Natural killer cell (primary cell): ENCODE measurements at regions not wholly inside any gene's neighbourhood (a gene's known extent, or its start where the extent isn't known, plus 50 kb on each side); places are given as distances from the start of the nearest gene placed in this dataset.
A peak's percentile ranks its signal among the peaks of the same experiment; 100 is the strongest.
"Not testable (repeated sequence)": the region's sequence is repeated elsewhere in the genome, so short reads cannot be mapped to it uniquely, and the experiment has no call there.

Source experiments
- ATAC-seq, 3 donors: fragments of 150-1000 bp in 2 of 3; fragments of 200-7000 bp in 1 of 3; cut with Tn5 transposase; 1 replicate in 1 of 3; 2 replicates in 2 of 3; pipeline ENCODE4 v1.10.0; 2021; ENCODE audit warnings: mild to moderate bottlenecking in 2 of 3, moderate library complexity in 2 of 3
- DNase-seq, 2 donors: peaks; one replicate each; pipeline versions ENCODE4 v3.0.0 to v3.0.0-alpha.2; 2013 to 2021; ENCODE audit warnings: mixed read lengths in 1 of 2
- H3K27ac ChIP-seq: one replicate; pipeline ENCODE4 v1.5.1; 2013; ENCODE audit warnings: mild to moderate bottlenecking, low read length
- H3K27me3 ChIP-seq: one replicate; pipeline ENCODE4 v1.6.1; 2013; ENCODE audit warnings: low read length; ENCODE audit not compliant: control insufficient read depth, insufficient read depth
- H3K36me3 ChIP-seq: one replicate; pipeline ENCODE4 v1.6.1; 2013; ENCODE audit warnings: low read length; ENCODE audit not compliant: control insufficient read depth, insufficient read depth
- H3K4me1 ChIP-seq: one replicate; pipeline ENCODE4 v1.6.1; 2013; ENCODE audit warnings: low read length; ENCODE audit not compliant: control insufficient read depth, insufficient read depth
- H3K4me3 ChIP-seq: one replicate; pipeline ENCODE4 v1.5.1; 2013; ENCODE audit warnings: low read length
- H3K9me3 ChIP-seq: one replicate; pipeline ENCODE4 v1.6.1; 2013; ENCODE audit warnings: low read length; ENCODE audit not compliant: control insufficient read depth, insufficient read depth
- H3K27ac Mint-ChIP-seq, 2 donors: one replicate each; pipeline ENCODE4 v1.8.0; 2022; ENCODE audit warnings: mild to moderate bottlenecking in 2 of 2, mixed read lengths in 2 of 2, moderate library complexity in 1 of 2
- H3K27me3 Mint-ChIP-seq, 2 donors: one replicate each; pipeline ENCODE4 v1.8.0; 2022; ENCODE audit warnings: low read depth in 2 of 2, mixed read lengths in 2 of 2
- H3K36me3 Mint-ChIP-seq: one replicate; pipeline ENCODE4 v1.8.0; 2022; ENCODE audit warnings: mixed read lengths
- H3K4me1 Mint-ChIP-seq, 2 donors: one replicate each; pipeline ENCODE4 v1.8.0; 2022; ENCODE audit warnings: mixed read lengths in 2 of 2
- H3K4me3 Mint-ChIP-seq: one replicate; pipeline ENCODE4 v1.8.0; 2022; ENCODE audit warnings: mild to moderate bottlenecking, moderate library complexity, mixed read lengths
- H3K9me3 Mint-ChIP-seq, 2 donors: one replicate each; pipeline ENCODE4 v1.8.0; 2022; ENCODE audit warnings: mixed read lengths in 2 of 2
- CTCF ChIP-seq: fragments of 200-600 bp; IDR thresholded peaks from one replicate; pipeline ENCODE4 v1.8.0; 2022; ENCODE audit warnings: antibody characterized with exemption
- WGBS: methylation state at CpG from one replicate; pipeline ENCODE4 v1.1.7; 2013; ENCODE audit warnings: missing lambda C conversion rate; ENCODE audit not compliant: insufficient coverage; 5-methylcytosine and 5-hydroxymethylcytosine counted together
- intact Hi-C: fragments of 100-400 bp; cut with micrococcal nuclease; formaldehyde crosslinking; loops from one replicate; pipeline ENCODE4 v1.14.2; 2022

GRCh38 chr17:62140376-62140775 lies 75.3 kb upstream of the MED13 start:
- no peak for ATAC-seq
- Mint-ChIP-seq H3K27ac (no peak overlapping the region), H3K4me1 (no peaks in the 10 kb centered on the region), H3K4me3 (peak overlapping the region; percentile 25), H3K9me3 (no peaks in the 10 kb centered on the region), H3K36me3 (peaks cover 7% of the 10 kb centered on the region), H3K27me3 (peaks cover 26 to 42% of the 10 kb centered on the region in 2 donors)
- Histone ChIP-seq H3K27me3 (no peaks in the 10 kb centered on the region), H3K4me3 (no peak overlapping the region), H3K9me3 (no peaks in the 10 kb centered on the region), H3K4me1 (peaks cover 4% of the 10 kb centered on the region), H3K36me3 (no peaks in the 10 kb centered on the region), H3K27ac (no peak overlapping the region)
- 92% methylated on average over 22 of the region's 22 CpGs for WGBS
- intact Hi-C loops, result no loop called here
- TF ChIP-seq CTCF, result no peak
- DNase-seq, result no peak

- intact Hi-C loops, H3K36me3 Mint-ChIP-seq, H3K4me3 ChIP-seq, H3K36me3 ChIP-seq, H3K27me3 ChIP-seq, H3K9me3 Mint-ChIP-seq, H3K4me1 ChIP-seq, ATAC-seq, H3K4me3 Mint-ChIP-seq, H3K27ac ChIP-seq, H3K27ac Mint-ChIP-seq, DNase-seq, H3K9me3 ChIP-seq, H3K4me1 Mint-ChIP-seq: not testable (repeated sequence)
- peaks cover 26 to 42% of the 10 kb centered on the region in 2 donors for H3K27me3 Mint-ChIP-seq
- 90% methylated on average over 35 of the region's 35 CpGs for WGBS
These were observed 74.7 kb upstream of the MED13 start for GRCh38 chr17:62139690-62140354.

GRCh38 chr17:62139141-62139540 lies 74.1 kb upstream of the MED13 start:
- intact Hi-C loops, result no loop called here
- no peak overlapping the region for H3K27ac ChIP-seq
- Mint-ChIP-seq H3K9me3 (no peaks in the 10 kb centered on the region), H3K27me3 (peaks cover 26 to 44% of the 10 kb centered on the region in 2 donors), H3K4me1 (no peaks in the 10 kb centered on the region), H3K4me3 (no peak overlapping the region), H3K27ac (no peak overlapping the region), H3K36me3 (peaks cover 7% of the 10 kb centered on the region)
- no peak overlapping the region for H3K4me3 ChIP-seq
- ATAC-seq, result no peak
- H3K4me1 ChIP-seq, result peaks cover 4% of the 10 kb centered on the region
- no peaks in the 10 kb centered on the region for H3K27me3 ChIP-seq
- no peaks in the 10 kb centered on the region for H3K9me3 ChIP-seq
- WGBS, result 75% methylated on average over 26 of the region's 26 CpGs
- no peak for DNase-seq
- H3K36me3 ChIP-seq, result no peaks in the 10 kb centered on the region
- TF ChIP-seq CTCF, result no peak

GRCh38 chr17:62138676-62139121 lies 73.6 kb upstream of the MED13 start:
- DNase-seq, H3K4me3 Mint-ChIP-seq, H3K4me1 ChIP-seq, H3K27me3 ChIP-seq, H3K27ac Mint-ChIP-seq, ATAC-seq, H3K4me3 ChIP-seq, H3K27ac ChIP-seq, H3K4me1 Mint-ChIP-seq, H3K36me3 ChIP-seq, H3K9me3 Mint-ChIP-seq, intact Hi-C loops, H3K9me3 ChIP-seq, H3K36me3 Mint-ChIP-seq: not testable (repeated sequence)
- 24% methylated on average over 31 of the region's 31 CpGs for WGBS
- peaks cover 26 to 40% of the 10 kb centered on the region in 2 donors for H3K27me3 Mint-ChIP-seq

- H3K27me3 ChIP-seq, H3K27ac Mint-ChIP-seq, ATAC-seq, H3K36me3 Mint-ChIP-seq, H3K27ac ChIP-seq, H3K4me3 ChIP-seq, H3K4me3 Mint-ChIP-seq, intact Hi-C loops, H3K9me3 ChIP-seq, H3K36me3 ChIP-seq, H3K4me1 Mint-ChIP-seq, H3K9me3 Mint-ChIP-seq, H3K4me1 ChIP-seq: not testable (repeated sequence)
- DNase-seq, result peak in 1 of 2 donors; percentile 17
- 22% methylated on average over 88 of the region's 92 CpGs for WGBS
- H3K27me3 Mint-ChIP-seq, result peaks cover 30 to 40% of the 10 kb centered on the region in 2 donors
These were observed 72.9 kb upstream of the MED13 start for GRCh38 chr17:62137734-62138624.

GRCh38 chr17:62137013-62137733 lies 72.1 kb upstream of the MED13 start:
- intact Hi-C loops, H3K36me3 Mint-ChIP-seq, DNase-seq, H3K27me3 ChIP-seq, H3K9me3 ChIP-seq, H3K9me3 Mint-ChIP-seq, H3K27ac ChIP-seq, ATAC-seq, H3K4me3 Mint-ChIP-seq, H3K4me3 ChIP-seq, H3K36me3 ChIP-seq, H3K4me1 ChIP-seq, H3K27ac Mint-ChIP-seq, H3K4me1 Mint-ChIP-seq: not testable (repeated sequence)
- peaks cover 27 to 40% of the 10 kb centered on the region in 2 donors for H3K27me3 Mint-ChIP-seq
- 94% methylated on average over 40 of the region's 40 CpGs for whole genome bisulfite sequencing
